ENCODE measurements at regions not wholly inside any gene's neighbourhood (a gene's known extent, or its start where the extent isn't known, plus 50 kb on each side); places are given as distances from the start of the nearest gene placed in this dataset.

- intact Hi-C loops (cut with micrococcal nuclease; ENCODE audit: unreplicated experiment): no loop called here
- Histone ChIP-seq H3K9me2 (ENCODE audit: insufficient read depth) (no peaks in the 10 kb centered on the region), H3K36me3 (ENCODE audit: low read depth) (no peaks in the 10 kb centered on the region), H3K27me3 (ENCODE audit: insufficient read depth, low read depth) (no peaks in the 10 kb centered on the region), H3F3A (ENCODE audit: insufficient read depth, low read depth) (no peaks in the 10 kb centered on the region), H3K79me2 (ENCODE audit: low read depth) (no peaks in the 10 kb centered on the region), H3K4me3 (no peak overlapping the region), H3K4me2 (no peak overlapping the region), H3K27ac (no peak overlapping the region), H4K20me1 (ENCODE audit: insufficient read depth) (no peaks in the 10 kb centered on the region), H3K9me3 (ENCODE audit: insufficient read depth, low read depth) (no peaks in the 10 kb centered on the region), H2AFZ (no peak overlapping the region), H3K4me1 (replicated peaks; ENCODE audit: insufficient read depth) (0 out of 2 replicates have a peak, but pooled peaks cover 9% of the 10 kb centered on the region)
- ChIA-PET CTCF (no interaction called here), POLR2A (ENCODE audit: unreplicated experiment) (interaction anchor here (0.6 to 0.9 kb wide), 4 partner anchors 10 to 736 kb away, joined by 3 to 7 read pairs (median 4); no protein-coding TSS in a partner anchor)
- BruUV-seq (replicated peaks): no TSS peak
- no peak for DNase-seq
- TF ChIP-seq EZH2 (IDR thresholded peaks at IDR 0.05; ENCODE audit: low read depth): no peak
- no peak for TF ChIP-seq CTCF (conservative IDR thresholded peaks at IDR 0.05)
These were observed 424.2 kb downstream of the PDGFC start for GRCh38 chr4:156547439-156547838.

- no peaks in the 10 kb centered on the region for H3K27me3 ChIP-seq (ENCODE audit: insufficient read depth, low read depth)
- H3F3A ChIP-seq (ENCODE audit: insufficient read depth, low read depth): no peaks in the 10 kb centered on the region
- POLR2A ChIA-PET (ENCODE audit: unreplicated experiment): no interaction called here
- no peak overlapping the region for H3K27ac ChIP-seq
- no peaks in the 10 kb centered on the region for H3K9me2 ChIP-seq (ENCODE audit: insufficient read depth)
- no peak for DNase-seq
- H3K79me2 ChIP-seq (ENCODE audit: low read depth): no peaks in the 10 kb centered on the region
- H3K4me3 ChIP-seq: no peak overlapping the region
- CTCF ChIA-PET: no interaction called here
- H4K20me1 ChIP-seq (ENCODE audit: insufficient read depth): no peaks in the 10 kb centered on the region
- TF ChIP-seq CTCF (conservative IDR thresholded peaks at IDR 0.05) (no peak), EZH2 (IDR thresholded peaks at IDR 0.05; ENCODE audit: low read depth) (no peak)
- no peak overlapping the region for H2AFZ ChIP-seq
- 0 out of 2 replicates have a peak, but pooled peaks cover 9% of the 10 kb centered on the region for H3K4me1 ChIP-seq (replicated peaks; ENCODE audit: insufficient read depth)
- no TSS peak for BruUV-seq (replicated peaks)
- no peak overlapping the region for H3K4me2 ChIP-seq
- intact Hi-C loops (cut with micrococcal nuclease; ENCODE audit: unreplicated experiment): no loop called here
- no peaks in the 10 kb centered on the region for H3K36me3 ChIP-seq (ENCODE audit: low read depth)
- H3K9me3 ChIP-seq (ENCODE audit: insufficient read depth, low read depth): no peaks in the 10 kb centered on the region
These were observed 426.4 kb downstream of the PDGFC start for GRCh38 chr4:156545003-156545785.

- intact Hi-C loops (cut with micrococcal nuclease; ENCODE audit: unreplicated experiment): loop anchor here (5.0 kb wide), 1 partner anchor 43 kb away; no protein-coding TSS in a partner anchor
- BruUV-seq (replicated peaks): no TSS peak
- POLR2A ChIA-PET (ENCODE audit: unreplicated experiment): no interaction called here
These were observed 432.2 kb downstream of the PDGFC start for GRCh38 chr4:156539376-156539775.

More at GRCh38 chr4:156539376-156539775, 432.2 kb downstream of the PDGFC start:
- Histone ChIP-seq H3K9me2 (ENCODE audit: insufficient read depth) (no peaks in the 10 kb centered on the region), H3K27ac (no peak overlapping the region), H3K4me1 (replicated peaks; ENCODE audit: insufficient read depth) (no peaks in the 10 kb centered on the region), H3K9me3 (ENCODE audit: insufficient read depth, low read depth) (no peaks in the 10 kb centered on the region), H3K27me3 (ENCODE audit: insufficient read depth, low read depth) (no peaks in the 10 kb centered on the region), H2AFZ (no peak overlapping the region), H3F3A (ENCODE audit: insufficient read depth, low read depth) (no peaks in the 10 kb centered on the region), H4K20me1 (ENCODE audit: insufficient read depth) (no peaks in the 10 kb centered on the region), H3K4me2 (no peak overlapping the region), H3K4me3 (no peak overlapping the region), H3K36me3 (ENCODE audit: low read depth) (no peaks in the 10 kb centered on the region), H3K79me2 (ENCODE audit: low read depth) (no peaks in the 10 kb centered on the region)
- TF ChIP-seq CTCF (conservative IDR thresholded peaks at IDR 0.05) (no peak), EZH2 (IDR thresholded peaks at IDR 0.05; ENCODE audit: low read depth) (no peak)
- CTCF ChIA-PET: no interaction called here
- DNase-seq: no peak
